Neural cell (in vitro differentiated cells): ENCODE measurements at regions not wholly inside any gene's neighbourhood (a gene's known extent, or its start where the extent isn't known, plus 50 kb on each side); places are given as distances from the start of the nearest gene placed in this dataset.

Source experiments
- EP300 ChIP-seq: fragments of 450-650 bp; conservative IDR thresholded peaks from 2 replicates; pipeline ENCODE4 v1.6.1; 2014; ENCODE audit warnings: antibody characterized with exemption, mild to moderate bottlenecking, moderate library complexity; ENCODE audit not compliant: poor library complexity, severe bottlenecking
- EZH2 ChIP-seq: fragments of 200-600, 300-800 bp; shearing (Covaris generic), sonication (generic); IDR thresholded peaks from 2 replicates; pipeline ENCODE4 v1.6.1; 2014; ENCODE audit warnings: antibody characterized with exemption, low read length, borderline replicate concordance, mild to moderate bottlenecking; ENCODE audit not compliant: insufficient read depth, poor library complexity, severe bottlenecking
- TAF1 ChIP-seq: IDR thresholded peaks from 2 replicates; pipeline ENCODE4 v1.6.1; 2012; ENCODE audit warnings: low read depth
- TF ChIP-seq, protein P1 (sequence below): fragments of 450-650 bp; IDR thresholded peaks from 2 replicates; pipeline ENCODE4 v1.5.1; 2014; ENCODE audit warnings: antibody characterized with exemption, mild to moderate bottlenecking, moderate library complexity; ENCODE audit not compliant: poor library complexity, severe bottlenecking
- TF ChIP-seq, protein P2 (sequence below): IDR thresholded peaks from 2 replicates; pipeline ENCODE4 v1.6.1; 2012; ENCODE audit warnings: borderline replicate concordance

DNA sequence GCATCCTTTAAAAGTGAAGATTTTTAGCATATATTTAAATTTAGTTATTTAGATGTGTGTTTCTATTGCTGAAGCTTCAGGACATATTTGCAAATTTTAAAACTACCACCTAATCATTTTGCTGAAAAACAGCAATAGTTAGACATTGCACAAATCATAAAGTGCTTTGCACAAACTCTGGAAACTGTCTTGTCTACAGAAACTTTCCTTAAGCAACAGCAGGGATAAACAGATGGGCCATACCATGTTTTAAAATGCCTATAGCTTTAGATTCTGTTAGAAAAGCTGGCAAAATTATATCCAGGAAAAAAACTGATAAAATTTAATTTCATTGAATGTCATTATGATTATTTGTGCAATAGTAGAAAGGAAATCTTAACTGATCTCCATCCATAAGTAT is 1313.9 kb upstream of the ACVR2A start:
- TF ChIP-seq EP300, result no peak
- TF ChIP-seq, protein P1, sequence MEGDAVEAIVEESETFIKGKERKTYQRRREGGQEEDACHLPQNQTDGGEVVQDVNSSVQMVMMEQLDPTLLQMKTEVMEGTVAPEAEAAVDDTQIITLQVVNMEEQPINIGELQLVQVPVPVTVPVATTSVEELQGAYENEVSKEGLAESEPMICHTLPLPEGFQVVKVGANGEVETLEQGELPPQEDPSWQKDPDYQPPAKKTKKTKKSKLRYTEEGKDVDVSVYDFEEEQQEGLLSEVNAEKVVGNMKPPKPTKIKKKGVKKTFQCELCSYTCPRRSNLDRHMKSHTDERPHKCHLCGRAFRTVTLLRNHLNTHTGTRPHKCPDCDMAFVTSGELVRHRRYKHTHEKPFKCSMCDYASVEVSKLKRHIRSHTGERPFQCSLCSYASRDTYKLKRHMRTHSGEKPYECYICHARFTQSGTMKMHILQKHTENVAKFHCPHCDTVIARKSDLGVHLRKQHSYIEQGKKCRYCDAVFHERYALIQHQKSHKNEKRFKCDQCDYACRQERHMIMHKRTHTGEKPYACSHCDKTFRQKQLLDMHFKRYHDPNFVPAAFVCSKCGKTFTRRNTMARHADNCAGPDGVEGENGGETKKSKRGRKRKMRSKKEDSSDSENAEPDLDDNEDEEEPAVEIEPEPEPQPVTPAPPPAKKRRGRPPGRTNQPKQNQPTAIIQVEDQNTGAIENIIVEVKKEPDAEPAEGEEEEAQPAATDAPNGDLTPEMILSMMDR, result no peak
- TF ChIP-seq EZH2, result no peak
- TF ChIP-seq, protein P2, sequence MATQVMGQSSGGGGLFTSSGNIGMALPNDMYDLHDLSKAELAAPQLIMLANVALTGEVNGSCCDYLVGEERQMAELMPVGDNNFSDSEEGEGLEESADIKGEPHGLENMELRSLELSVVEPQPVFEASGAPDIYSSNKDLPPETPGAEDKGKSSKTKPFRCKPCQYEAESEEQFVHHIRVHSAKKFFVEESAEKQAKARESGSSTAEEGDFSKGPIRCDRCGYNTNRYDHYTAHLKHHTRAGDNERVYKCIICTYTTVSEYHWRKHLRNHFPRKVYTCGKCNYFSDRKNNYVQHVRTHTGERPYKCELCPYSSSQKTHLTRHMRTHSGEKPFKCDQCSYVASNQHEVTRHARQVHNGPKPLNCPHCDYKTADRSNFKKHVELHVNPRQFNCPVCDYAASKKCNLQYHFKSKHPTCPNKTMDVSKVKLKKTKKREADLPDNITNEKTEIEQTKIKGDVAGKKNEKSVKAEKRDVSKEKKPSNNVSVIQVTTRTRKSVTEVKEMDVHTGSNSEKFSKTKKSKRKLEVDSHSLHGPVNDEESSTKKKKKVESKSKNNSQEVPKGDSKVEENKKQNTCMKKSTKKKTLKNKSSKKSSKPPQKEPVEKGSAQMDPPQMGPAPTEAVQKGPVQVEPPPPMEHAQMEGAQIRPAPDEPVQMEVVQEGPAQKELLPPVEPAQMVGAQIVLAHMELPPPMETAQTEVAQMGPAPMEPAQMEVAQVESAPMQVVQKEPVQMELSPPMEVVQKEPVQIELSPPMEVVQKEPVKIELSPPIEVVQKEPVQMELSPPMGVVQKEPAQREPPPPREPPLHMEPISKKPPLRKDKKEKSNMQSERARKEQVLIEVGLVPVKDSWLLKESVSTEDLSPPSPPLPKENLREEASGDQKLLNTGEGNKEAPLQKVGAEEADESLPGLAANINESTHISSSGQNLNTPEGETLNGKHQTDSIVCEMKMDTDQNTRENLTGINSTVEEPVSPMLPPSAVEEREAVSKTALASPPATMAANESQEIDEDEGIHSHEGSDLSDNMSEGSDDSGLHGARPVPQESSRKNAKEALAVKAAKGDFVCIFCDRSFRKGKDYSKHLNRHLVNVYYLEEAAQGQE, result no peak
- TF ChIP-seq TAF1, result no peak
